Mesenchymal stem cell (in vitro differentiated cells and primary cell): ENCODE measurements at regions not wholly inside any gene's neighbourhood (a gene's known extent, or its start where the extent isn't known, plus 50 kb on each side); places are given as distances from the start of the nearest gene placed in this dataset.

Source experiments
- DNase-seq: peaks from one replicate; pipeline ENCODE4 v3.0.0-alpha.2; 2013
- H2AFZ ChIP-seq: one replicate; pipeline ENCODE4 v1.6.1; 2013; ENCODE audit warnings: low read depth, mild to moderate bottlenecking, control low read depth, inconsistent platforms, low read length, moderate library complexity
- H2AK5ac ChIP-seq: 2 replicates; pipeline ENCODE4 v1.6.1; 2013; ENCODE audit warnings: low read length, moderate library complexity, mild to moderate bottlenecking, inconsistent platforms; ENCODE audit not compliant: severe bottlenecking
- H2BK120ac ChIP-seq: one replicate; pipeline ENCODE4 v1.6.1; 2013; ENCODE audit warnings: low read depth, mild to moderate bottlenecking, inconsistent platforms, low read length, moderate library complexity
- H2BK12ac ChIP-seq, 2 experiments: one replicate each; pipeline ENCODE4 v1.6.1; 2013; ENCODE audit warnings: inconsistent platforms in 2 of 2, low read length in 2 of 2, mild to moderate bottlenecking in 2 of 2, moderate library complexity in 2 of 2, control low read depth in 1 of 2
- H2BK15ac ChIP-seq: one replicate; pipeline ENCODE4 v1.6.1; 2013; ENCODE audit warnings: mild to moderate bottlenecking, low read depth, inconsistent platforms; ENCODE audit not compliant: poor library complexity, severe bottlenecking
- H2BK5ac ChIP-seq: 2 replicates; pipeline ENCODE4 v1.6.1; 2013; ENCODE audit warnings: low read depth, mild to moderate bottlenecking, low read length, control low read depth, inconsistent platforms; ENCODE audit not compliant: poor library complexity, severe bottlenecking
- H3K14ac ChIP-seq, 2 experiments: one replicate each; pipeline ENCODE4 v1.6.1; 2013; ENCODE audit warnings: inconsistent platforms in 2 of 2, low read length in 2 of 2, control low read depth in 1 of 2, mild to moderate bottlenecking in 1 of 2, moderate library complexity in 1 of 2
- H3K18ac ChIP-seq, 2 experiments: one replicate each; pipeline ENCODE4 v1.6.1; 2013; ENCODE audit warnings: inconsistent platforms in 2 of 2, low read length in 2 of 2, control low read depth in 1 of 2, low read depth in 1 of 2, mild to moderate bottlenecking in 1 of 2
- H3K23ac ChIP-seq, 2 experiments: one replicate each; pipeline ENCODE4 v1.6.1; 2013; ENCODE audit warnings: inconsistent platforms in 2 of 2, low read length in 2 of 2, mild to moderate bottlenecking in 2 of 2, moderate library complexity in 2 of 2, control low read depth in 1 of 2
- H3K27ac ChIP-seq: 2 replicates; pipeline ENCODE4 v1.5.1; 2013; ENCODE audit warnings: mild to moderate bottlenecking, moderate library complexity, low read length, control low read depth, inconsistent platforms; ENCODE audit not compliant: poor library complexity, severe bottlenecking
- H3K27me3 ChIP-seq, 2 experiments: 2 replicates each; pipeline versions ENCODE4 v1.6.1 to v1.7.0; 2013; ENCODE audit warnings: low read length in 2 of 2, mild to moderate bottlenecking in 2 of 2, moderate library complexity in 2 of 2, control low read depth in 1 of 2, inconsistent platforms in 1 of 2; ENCODE audit not compliant: control insufficient read depth in 1 of 2, insufficient read depth in 1 of 2
- H3K36me3 ChIP-seq, 2 experiments: 2 replicates each; pipeline versions ENCODE4 v1.6.1 to v1.7.0; 2013; ENCODE audit warnings: low read length in 2 of 2, control low read depth in 1 of 2, inconsistent platforms in 1 of 2, low read depth in 1 of 2, mild to moderate bottlenecking in 1 of 2; ENCODE audit not compliant: insufficient read depth in 2 of 2, control insufficient read depth in 1 of 2
- H3K4ac ChIP-seq, 2 experiments: one replicate each; pipeline ENCODE4 v1.6.1; 2013; ENCODE audit warnings: inconsistent platforms in 2 of 2, low read length in 2 of 2, mild to moderate bottlenecking in 2 of 2, moderate library complexity in 2 of 2, control low read depth in 1 of 2, low read depth in 1 of 2
- H3K4me1 ChIP-seq: 2 replicates; pipeline ENCODE4 v1.6.1; 2013; ENCODE audit warnings: low read depth, low read length, control low read depth; ENCODE audit not compliant: control insufficient read depth, insufficient read depth
- H3K4me2 ChIP-seq: 2 replicates; pipeline ENCODE4 v1.6.1; 2013; ENCODE audit warnings: low read length, mild to moderate bottlenecking, inconsistent platforms; ENCODE audit not compliant: poor library complexity, severe bottlenecking
- H3K4me3 ChIP-seq, 2 experiments: 2 replicates each; pipeline versions ENCODE4 v1.5.1 to v1.7.0; 2013; ENCODE audit warnings: low read length in 2 of 2, mild to moderate bottlenecking in 2 of 2, control low read depth in 1 of 2, low read depth in 1 of 2; ENCODE audit not compliant: insufficient read depth in 1 of 2
- H3K79me1 ChIP-seq: replicated peaks from 2 replicates; pipeline ENCODE4 v1.6.1; 2013; ENCODE audit warnings: mild to moderate bottlenecking, control low read depth, low read length, inconsistent platforms; ENCODE audit not compliant: poor library complexity, severe bottlenecking
- H3K9ac ChIP-seq: 2 replicates; pipeline ENCODE4 v1.7.0; 2013; ENCODE audit warnings: mild to moderate bottlenecking, low read length, moderate library complexity
- H3K9me3 ChIP-seq: 2 replicates; pipeline ENCODE4 v1.7.0; 2013; ENCODE audit warnings: mild to moderate bottlenecking, low read length; ENCODE audit not compliant: control insufficient read depth
- H4K8ac ChIP-seq: one replicate; pipeline ENCODE4 v1.6.1; 2013; ENCODE audit warnings: inconsistent platforms, mild to moderate bottlenecking, low read length, moderate library complexity
- H4K91ac ChIP-seq: one replicate; pipeline ENCODE4 v1.6.1; 2013; ENCODE audit warnings: mild to moderate bottlenecking, low read length, inconsistent platforms
- WGBS: methylation state at CpG from one replicate; pipeline ENCODE4 v1.1.7; 2013; ENCODE audit warnings: mixed read lengths; 5-methylcytosine and 5-hydroxymethylcytosine counted together

DNA sequence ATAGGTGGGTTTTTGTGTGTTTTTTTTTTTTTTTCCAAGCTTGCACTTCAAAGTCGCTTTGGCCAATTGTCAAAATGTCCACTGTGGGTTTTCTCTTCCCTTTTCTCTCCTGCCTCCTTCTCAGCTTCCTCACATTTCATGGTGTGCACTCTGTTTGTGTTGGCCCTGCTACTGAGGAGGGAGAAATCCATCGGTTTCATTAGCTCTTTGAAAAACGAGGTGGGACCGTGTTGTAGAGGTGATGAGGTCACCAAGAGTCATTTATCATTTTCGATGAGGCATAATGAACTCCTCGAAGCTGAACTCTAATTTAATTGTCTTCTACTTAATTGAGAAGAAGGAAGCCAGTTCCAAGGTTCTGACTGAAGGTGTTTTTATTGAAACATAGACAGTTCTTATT is 174.4 kb upstream of the TOX3 start:
- H2AFZ ChIP-seq, result no peak overlapping the region
- H2BK5ac ChIP-seq, result no peak overlapping the region
- H2AK5ac ChIP-seq, result no peak overlapping the region
- no peak overlapping the region for H3K9ac ChIP-seq
- H2BK120ac ChIP-seq, result no peak overlapping the region
- no peak for DNase-seq
- no peaks in the 10 kb centered on the region for H3K27me3 ChIP-seq
- H2BK12ac ChIP-seq, result no peak overlapping the region
- H3K4me2 ChIP-seq, result no peak overlapping the region
- no peaks in the 10 kb centered on the region for H3K9me3 ChIP-seq
- no peak overlapping the region for H3K18ac ChIP-seq
- H4K91ac ChIP-seq, result no peak overlapping the region
- H3K36me3 ChIP-seq, result no peaks in the 10 kb centered on the region
- H3K4me1 ChIP-seq, result no peaks in the 10 kb centered on the region
- no peak overlapping the region for H3K14ac ChIP-seq
- 58% methylated on average over 3 of the region's 6 CpGs for WGBS
- H3K27ac ChIP-seq, result no peak overlapping the region
- H4K8ac ChIP-seq, result no peak overlapping the region
- H3K4me3 ChIP-seq, result no peak overlapping the region
- no peak overlapping the region for H3K23ac ChIP-seq
- no peaks in the 10 kb centered on the region for H3K79me1 ChIP-seq
- no peak overlapping the region for H3K4ac ChIP-seq
- no peak overlapping the region for H2BK15ac ChIP-seq

DNA sequence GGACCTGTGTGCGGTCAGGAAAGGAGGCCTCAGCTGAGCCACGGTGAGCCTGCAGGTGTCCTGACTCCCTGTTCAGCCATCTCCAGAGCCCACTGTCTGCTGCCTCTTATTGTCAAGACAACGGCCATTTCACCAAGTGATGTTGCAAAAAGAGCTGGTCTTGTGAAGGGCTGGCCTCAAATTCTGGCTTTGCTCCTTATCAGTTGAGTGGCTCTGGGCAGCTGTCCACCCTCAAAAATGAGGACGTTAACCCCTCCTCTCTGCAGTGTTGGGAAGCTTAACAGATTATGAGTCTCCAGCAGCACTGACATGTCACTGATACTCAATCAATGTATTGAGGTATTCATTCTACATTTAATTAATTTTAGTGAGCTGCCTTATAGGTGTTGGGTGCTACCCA is 171.1 kb upstream of the TOX3 start:
- no peak overlapping the region for H3K18ac ChIP-seq
- no peak overlapping the region for H3K4me3 ChIP-seq
- H2BK15ac ChIP-seq, result no peak overlapping the region
- no peaks in the 10 kb centered on the region for H3K27me3 ChIP-seq
- no peak overlapping the region for H3K4me2 ChIP-seq
- no peak overlapping the region for H2AFZ ChIP-seq
- H4K91ac ChIP-seq, result no peak overlapping the region
- no peak overlapping the region for H2BK120ac ChIP-seq
- no peaks in the 10 kb centered on the region for H3K79me1 ChIP-seq
- H3K4ac ChIP-seq, result no peak overlapping the region
- 67% methylated on average over 4 of the region's 4 CpGs for WGBS
- no peak overlapping the region for H4K8ac ChIP-seq
- no peak overlapping the region for H2AK5ac ChIP-seq
- DNase-seq, result no peak
- no peak overlapping the region for H2BK12ac ChIP-seq
- H3K9me3 ChIP-seq, result no peaks in the 10 kb centered on the region
- H3K23ac ChIP-seq, result no peak overlapping the region
- no peak overlapping the region for H3K27ac ChIP-seq
- H2BK5ac ChIP-seq, result no peak overlapping the region
- H3K9ac ChIP-seq, result no peak overlapping the region
- no peaks in the 10 kb centered on the region for H3K36me3 ChIP-seq
- no peaks in the 10 kb centered on the region for H3K4me1 ChIP-seq
- H3K14ac ChIP-seq, result no peak overlapping the region

DNA sequence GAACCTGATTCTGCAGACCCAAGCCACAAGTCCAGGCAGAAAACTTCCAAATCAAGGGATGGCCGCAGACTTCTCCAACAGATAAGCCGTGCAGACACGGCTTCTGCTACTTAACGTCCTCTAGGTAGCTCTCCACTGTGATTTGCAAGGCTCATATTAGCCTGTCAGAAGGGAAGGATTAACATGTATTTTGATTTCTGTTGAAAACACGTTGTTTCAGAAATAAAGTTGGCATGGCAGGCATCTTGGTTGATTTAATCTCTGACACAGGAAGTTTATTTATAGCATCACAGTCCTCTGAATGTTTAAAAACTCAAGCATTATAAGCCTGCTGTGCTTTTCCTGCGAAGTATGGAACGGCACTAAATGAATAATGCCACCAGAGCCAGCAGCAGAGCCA is 166.8 kb upstream of the TOX3 start:
- Histone ChIP-seq H3K27me3 (no peaks in the 10 kb centered on the region), H3K9ac (no peak overlapping the region), H2BK15ac (no peak overlapping the region), H4K91ac (no peak overlapping the region), H3K4ac (no peak overlapping the region), H3K18ac (no peak overlapping the region), H3K23ac (no peak overlapping the region), H3K36me3 (no peaks in the 10 kb centered on the region), H2BK5ac (no peak overlapping the region), H2AK5ac (no peak overlapping the region), H2BK12ac (no peak overlapping the region), H3K4me1 (no peaks in the 10 kb centered on the region), H2BK120ac (no peak overlapping the region), H3K4me2 (no peak overlapping the region), H3K79me1 (no peaks in the 10 kb centered on the region), H3K14ac (no peak overlapping the region), H3K4me3 (no peak overlapping the region), H4K8ac (no peak overlapping the region), H2AFZ (no peak overlapping the region), H3K9me3 (no peaks in the 10 kb centered on the region), H3K27ac (no peak overlapping the region)
- no peak for DNase-seq
- 59% methylated on average over 7 of the region's 7 CpGs for WGBS

DNA sequence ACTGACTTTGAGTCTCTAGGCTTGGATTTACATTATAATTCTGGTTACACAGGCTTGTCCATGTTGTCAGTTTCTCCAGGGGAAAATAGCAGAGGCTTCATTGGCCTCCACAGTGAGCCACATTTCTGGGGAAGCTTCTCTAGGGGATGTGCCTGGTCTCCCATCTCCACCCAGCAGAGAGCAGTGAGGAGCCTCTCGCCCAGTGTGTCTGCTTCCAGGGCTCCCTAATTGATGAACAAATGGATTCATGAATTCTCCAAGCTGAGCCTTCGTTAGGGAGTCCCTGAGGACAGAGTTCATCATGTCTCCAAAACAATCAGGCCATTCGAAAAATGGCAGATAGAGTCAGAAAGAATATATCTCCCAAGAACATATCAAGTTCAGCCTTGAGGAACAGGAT is 162.4 kb upstream of the TOX3 start:
- Histone ChIP-seq H3K27ac (no peak overlapping the region), H2BK12ac (no peak overlapping the region), H3K36me3 (no peaks in the 10 kb centered on the region), H4K8ac (no peak overlapping the region), H2BK5ac (no peak overlapping the region), H3K9me3 (no peaks in the 10 kb centered on the region), H2BK120ac (no peak overlapping the region), H3K79me1 (no peaks in the 10 kb centered on the region), H2AFZ (no peak overlapping the region), H3K18ac (no peak overlapping the region), H3K4me2 (no peak overlapping the region), H2BK15ac (no peak overlapping the region), H3K14ac (no peak overlapping the region), H3K23ac (no peak overlapping the region), H3K9ac (no peak overlapping the region), H3K27me3 (no peaks in the 10 kb centered on the region), H3K4ac (no peak overlapping the region), H2AK5ac (no peak overlapping the region), H3K4me3 (no peak overlapping the region), H4K91ac (no peak overlapping the region), H3K4me1 (no peaks in the 10 kb centered on the region)
- DNase-seq, result no peak
- 27% methylated on average over 3 of the region's 3 CpGs for WGBS
